Muscle of leg (tissue), 3 donors: ENCODE measurements at regions not wholly inside any gene's neighbourhood (a gene's known extent, or its start where the extent isn't known, plus 50 kb on each side); places are given as distances from the start of the nearest gene placed in this dataset.

ENCODE experiments used
- DNase-seq: peaks from one replicate; pipeline ENCODE4 v3.0.0; 2013
- H3K27ac ChIP-seq: one replicate; pipeline ENCODE4 v1.5.1; 2013; ENCODE audit warnings: mild to moderate bottlenecking, low read length, control low read depth
- H3K27me3 ChIP-seq: one replicate; pipeline ENCODE4 v1.6.1; 2013; ENCODE audit warnings: low read length; ENCODE audit not compliant: control insufficient read depth, insufficient read depth
- H3K36me3 ChIP-seq: one replicate; pipeline ENCODE4 v1.6.1; 2013; ENCODE audit warnings: low read length; ENCODE audit not compliant: control insufficient read depth, insufficient read depth
- H3K4me1 ChIP-seq: one replicate; pipeline ENCODE4 v1.6.1; 2013; ENCODE audit warnings: low read length; ENCODE audit not compliant: control insufficient read depth, insufficient read depth
- H3K4me3 ChIP-seq: one replicate; pipeline ENCODE4 v1.5.1; 2013; ENCODE audit warnings: low read length, control low read depth
- H3K9me3 ChIP-seq: replicated peaks from 2 replicates; pipeline ENCODE4 v1.6.1; 2013; ENCODE audit warnings: low read depth, low read length; ENCODE audit not compliant: control insufficient read depth
- WGBS: methylation state at CpG from one replicate; pipeline ENCODE4 v1.1.5; 2013; ENCODE audit warnings: missing lambda C conversion rate; ENCODE audit not compliant: insufficient coverage; 5-methylcytosine and 5-hydroxymethylcytosine counted together

- DNase-seq = no peak
- Histone ChIP-seq H3K27me3 (no peaks in the 10 kb centered on the region), H3K9me3 (no peaks in the 10 kb centered on the region), H3K27ac (no peak overlapping the region), H3K4me1 (no peaks in the 10 kb centered on the region), H3K36me3 (no peaks in the 10 kb centered on the region), H3K4me3 (no peak overlapping the region)
- 100% methylated on average over 1 of the region's 2 CpGs for WGBS
Measured at GRCh38 chr12:97313471-97314190, 149.0 kb upstream of the RMST start.

- WGBS = no CpG with 5 or more reads among the region's 2 CpGs
- Histone ChIP-seq H3K9me3 (no peaks in the 10 kb centered on the region), H3K36me3 (no peaks in the 10 kb centered on the region), H3K4me3 (no peak overlapping the region), H3K4me1 (no peaks in the 10 kb centered on the region), H3K27me3 (no peaks in the 10 kb centered on the region), H3K27ac (no peak overlapping the region)
- no peak for DNase-seq
Measured at GRCh38 chr12:97316321-97316720, 146.3 kb upstream of the RMST start.

- Histone ChIP-seq H3K4me1 (no peaks in the 10 kb centered on the region), H3K36me3 (no peaks in the 10 kb centered on the region), H3K9me3 (no peaks in the 10 kb centered on the region), H3K4me3 (no peak overlapping the region), H3K27me3 (no peaks in the 10 kb centered on the region), H3K27ac (no peak overlapping the region)
- WGBS = no CpG with 5 or more reads among the region's 4 CpGs
- DNase-seq = peak; percentile 37
Measured at GRCh38 chr12:97321621-97322020, 141.0 kb upstream of the RMST start.

- no peaks in the 10 kb centered on the region for H3K36me3 ChIP-seq
- no peaks in the 10 kb centered on the region for H3K27me3 ChIP-seq
- no peak overlapping the region for H3K4me3 ChIP-seq
- DNase-seq = no peak
- H3K27ac ChIP-seq = no peak overlapping the region
- WGBS = no CpG with 5 or more reads among the region's 4 CpGs
- H3K4me1 ChIP-seq = no peaks in the 10 kb centered on the region
- no peaks in the 10 kb centered on the region for H3K9me3 ChIP-seq
Measured at GRCh38 chr12:97322388-97322787, 140.2 kb upstream of the RMST start.

- DNase-seq = no peak
- Histone ChIP-seq H3K9me3 (no peaks in the 10 kb centered on the region), H3K4me3 (no peak overlapping the region), H3K27ac (no peak overlapping the region), H3K36me3 (no peaks in the 10 kb centered on the region), H3K4me1 (no peaks in the 10 kb centered on the region), H3K27me3 (no peaks in the 10 kb centered on the region)
- 50% methylated on average over 3 of the region's 4 CpGs for WGBS
Measured at GRCh38 chr12:97323154-97323553, 139.4 kb upstream of the RMST start.

GRCh38 chr12:97324471-97324870 lies 138.1 kb upstream of the RMST start:
- WGBS = 40% methylated on average over 6 of the region's 7 CpGs
- DNase-seq = no peak
- no peaks in the 10 kb centered on the region for H3K4me1 ChIP-seq
- H3K27ac ChIP-seq = no peak overlapping the region
- H3K9me3 ChIP-seq = no peaks in the 10 kb centered on the region
- H3K36me3 ChIP-seq = no peaks in the 10 kb centered on the region
- H3K4me3 ChIP-seq = no peak overlapping the region
- H3K27me3 ChIP-seq = no peaks in the 10 kb centered on the region

- H3K27me3 ChIP-seq = no peaks in the 10 kb centered on the region
- H3K9me3 ChIP-seq = no peaks in the 10 kb centered on the region
- H3K4me1 ChIP-seq = no peaks in the 10 kb centered on the region
- no CpG with 5 or more reads among the region's 4 CpGs for WGBS
- H3K4me3 ChIP-seq = no peak overlapping the region
- DNase-seq = no peak
- no peak overlapping the region for H3K27ac ChIP-seq
- no peaks in the 10 kb centered on the region for H3K36me3 ChIP-seq
Measured at GRCh38 chr12:97335115-97335514, 127.5 kb upstream of the RMST start.

- no peaks in the 10 kb centered on the region for H3K9me3 ChIP-seq
- no peak for DNase-seq
- WGBS = 71% methylated on average over 1 of the region's 7 CpGs
- no peak overlapping the region for H3K4me3 ChIP-seq
- H3K27me3 ChIP-seq = no peaks in the 10 kb centered on the region
- H3K36me3 ChIP-seq = no peaks in the 10 kb centered on the region
- no peak overlapping the region for H3K27ac ChIP-seq
- H3K4me1 ChIP-seq = no peaks in the 10 kb centered on the region
Measured at GRCh38 chr12:97336900-97337751, 125.5 kb upstream of the RMST start.

- no peaks in the 10 kb centered on the region for H3K9me3 ChIP-seq
- H3K36me3 ChIP-seq = no peaks in the 10 kb centered on the region
- H3K27me3 ChIP-seq = no peaks in the 10 kb centered on the region
- no peak overlapping the region for H3K4me3 ChIP-seq
- no peak overlapping the region for H3K27ac ChIP-seq
- no peaks in the 10 kb centered on the region for H3K4me1 ChIP-seq
- DNase-seq = no peak
- WGBS = 67% methylated on average over 1 of the region's 1 CpG
Measured at GRCh38 chr12:97342130-97342529, 120.5 kb upstream of the RMST start.

- H3K9me3 ChIP-seq = no peaks in the 10 kb centered on the region
- no peaks in the 10 kb centered on the region for H3K27me3 ChIP-seq
- H3K4me3 ChIP-seq = no peak overlapping the region
- no peak overlapping the region for H3K27ac ChIP-seq
- H3K36me3 ChIP-seq = no peaks in the 10 kb centered on the region
- 67% methylated on average over 1 of the region's 5 CpGs for WGBS
- H3K4me1 ChIP-seq = no peaks in the 10 kb centered on the region
- DNase-seq = no peak
Measured at GRCh38 chr12:97347956-97348355, 114.6 kb upstream of the RMST start.
